GM20000 (cell line): ENCODE measurements at regions not wholly inside any gene's neighbourhood (a gene's known extent, or its start where the extent isn't known, plus 50 kb on each side); places are given as distances from the start of the nearest gene placed in this dataset.

ENCODE experiments used
- DNase-seq: peaks from one replicate; pipeline ENCODE4 v3.0.0; 2012; ENCODE audit warnings: low spot score
- TF ChIP-seq, protein P1 (sequence below): IDR thresholded peaks from 2 replicates; pipeline ENCODE4 v1.5.1; 2012; ENCODE audit warnings: mild to moderate bottlenecking, control low read depth; ENCODE audit errors: extremely low read depth, missing control alignments

GRCh38 chr3:21938267-21938681 lies 187.3 kb upstream of the ZNF385D start:
- TF ChIP-seq, protein P1, sequence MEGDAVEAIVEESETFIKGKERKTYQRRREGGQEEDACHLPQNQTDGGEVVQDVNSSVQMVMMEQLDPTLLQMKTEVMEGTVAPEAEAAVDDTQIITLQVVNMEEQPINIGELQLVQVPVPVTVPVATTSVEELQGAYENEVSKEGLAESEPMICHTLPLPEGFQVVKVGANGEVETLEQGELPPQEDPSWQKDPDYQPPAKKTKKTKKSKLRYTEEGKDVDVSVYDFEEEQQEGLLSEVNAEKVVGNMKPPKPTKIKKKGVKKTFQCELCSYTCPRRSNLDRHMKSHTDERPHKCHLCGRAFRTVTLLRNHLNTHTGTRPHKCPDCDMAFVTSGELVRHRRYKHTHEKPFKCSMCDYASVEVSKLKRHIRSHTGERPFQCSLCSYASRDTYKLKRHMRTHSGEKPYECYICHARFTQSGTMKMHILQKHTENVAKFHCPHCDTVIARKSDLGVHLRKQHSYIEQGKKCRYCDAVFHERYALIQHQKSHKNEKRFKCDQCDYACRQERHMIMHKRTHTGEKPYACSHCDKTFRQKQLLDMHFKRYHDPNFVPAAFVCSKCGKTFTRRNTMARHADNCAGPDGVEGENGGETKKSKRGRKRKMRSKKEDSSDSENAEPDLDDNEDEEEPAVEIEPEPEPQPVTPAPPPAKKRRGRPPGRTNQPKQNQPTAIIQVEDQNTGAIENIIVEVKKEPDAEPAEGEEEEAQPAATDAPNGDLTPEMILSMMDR = no peak

GRCh38 chr3:21942328-21942727 lies 191.3 kb upstream of the ZNF385D start:
- TF ChIP-seq, protein P1 = no peak
- DNase-seq = no peak

More at GRCh38 chr3:21938267-21938681, 187.3 kb upstream of the ZNF385D start:
- DNase-seq = no peak

DNA sequence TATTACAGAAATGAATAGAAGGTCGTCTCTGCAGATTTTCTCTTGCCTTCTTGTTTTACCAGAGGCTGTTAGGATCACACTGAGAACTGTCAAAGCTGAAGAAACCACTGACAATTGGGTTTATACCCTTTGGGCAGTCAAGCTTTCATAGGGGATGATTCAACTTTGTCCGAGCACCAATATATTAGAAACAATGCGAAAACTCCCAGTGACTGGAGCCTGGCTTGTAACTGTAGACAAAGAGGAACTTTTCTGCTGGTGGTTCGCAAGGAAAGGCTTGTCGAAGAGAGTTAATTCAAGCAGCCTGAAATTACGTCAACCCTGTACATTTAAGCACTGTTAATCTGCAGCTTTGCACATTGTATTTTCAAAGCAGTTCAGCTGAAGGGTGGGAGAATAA lies 193.2 kb upstream of the ZNF385D start:
- no peak for DNase-seq

GRCh38 chr3:21952856-21953255 lies 201.8 kb upstream of the ZNF385D start:
- no peak for DNase-seq
- TF ChIP-seq, protein P1 = no peak

More for the DNA sequence above, 193.2 kb upstream of the ZNF385D start:
- TF ChIP-seq, protein P1 = no peak

- TF ChIP-seq, protein P1 = no peak
- DNase-seq = no peak
These were observed 203.7 kb upstream of the ZNF385D start for GRCh38 chr3:21954709-21955108.

- TF ChIP-seq, protein P1 = no peak
- no peak for DNase-seq
These were observed 204.4 kb upstream of the ZNF385D start for GRCh38 chr3:21955406-21955805.

- TF ChIP-seq, protein P1 = no peak
- no peak for DNase-seq
These were observed 209.0 kb upstream of the ZNF385D start for GRCh38 chr3:21960033-21960432.
